ENCODE measurements at regions not wholly inside any gene's neighbourhood (a gene's known extent, or its start where the extent isn't known, plus 50 kb on each side); places are given as distances from the start of the nearest gene placed in this dataset.
"Not testable (repeated sequence)": the region's sequence is repeated elsewhere in the genome, so short reads cannot be mapped to it uniquely, and the experiment has no call there.

GRCh38 chr6:10180138-10181074 is 234.5 kb downstream of the TFAP2A start:
- DNase-seq (ENCODE audit: low read depth in 2 of 2), result no peak

DNA sequence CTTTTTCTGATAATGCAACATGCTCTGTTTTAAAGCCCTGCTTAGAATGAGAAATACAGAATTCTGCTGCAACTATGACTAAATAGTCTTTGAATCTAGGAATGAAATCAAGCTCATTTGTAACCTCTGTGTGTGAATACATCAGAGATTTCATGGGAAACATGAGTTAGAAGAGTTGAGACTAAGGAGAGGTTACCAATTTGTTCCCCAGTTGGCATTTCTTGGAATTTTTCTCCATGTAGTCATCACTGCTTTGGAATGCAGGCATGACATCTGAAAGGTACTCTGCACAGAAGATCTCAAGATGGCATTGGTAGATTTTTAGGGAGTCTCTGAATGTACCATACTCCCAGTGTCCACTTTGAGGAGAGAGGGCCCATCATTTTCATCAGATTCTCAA is 237.2 kb downstream of the TFAP2A start:
- DNase-seq (ENCODE audit: low read depth in 2 of 2), result no peak

- DNase-seq (ENCODE audit: low read depth in 2 of 2), result no peak
These were observed 239.5 kb downstream of the TFAP2A start for GRCh38 chr6:10175362-10175761.

GRCh38 chr6:10174761-10175160 is 240.1 kb downstream of the TFAP2A start:
- no peak for DNase-seq (ENCODE audit: low read depth in 2 of 2)

- no peak for DNase-seq (ENCODE audit: low read depth in 2 of 2)
These were observed 240.8 kb downstream of the TFAP2A start for GRCh38 chr6:10174056-10174455.

DNA sequence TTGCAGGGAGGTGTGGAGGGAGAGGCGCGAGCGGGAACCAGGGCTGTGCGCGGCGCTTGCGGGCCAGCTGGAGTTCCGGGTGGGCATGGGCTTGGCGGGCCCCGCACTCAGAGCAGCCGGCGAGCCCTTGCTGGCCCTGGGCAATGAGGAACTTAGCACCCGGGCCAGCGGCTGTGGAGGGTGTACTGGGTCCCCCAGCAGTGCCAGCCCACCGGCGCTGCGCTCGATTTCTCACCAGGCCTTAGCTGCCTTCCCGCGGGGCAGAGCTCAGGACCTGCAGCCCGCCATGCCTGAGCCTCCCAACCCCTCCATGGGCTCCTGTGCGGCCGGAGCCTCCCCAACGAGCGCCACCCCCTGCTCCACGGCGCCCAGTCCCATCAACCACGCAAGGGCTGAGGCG is 243.2 kb downstream of the TFAP2A start:
- DNase-seq (ENCODE audit: low read depth in 2 of 2), result not testable (repeated sequence)

DNA sequence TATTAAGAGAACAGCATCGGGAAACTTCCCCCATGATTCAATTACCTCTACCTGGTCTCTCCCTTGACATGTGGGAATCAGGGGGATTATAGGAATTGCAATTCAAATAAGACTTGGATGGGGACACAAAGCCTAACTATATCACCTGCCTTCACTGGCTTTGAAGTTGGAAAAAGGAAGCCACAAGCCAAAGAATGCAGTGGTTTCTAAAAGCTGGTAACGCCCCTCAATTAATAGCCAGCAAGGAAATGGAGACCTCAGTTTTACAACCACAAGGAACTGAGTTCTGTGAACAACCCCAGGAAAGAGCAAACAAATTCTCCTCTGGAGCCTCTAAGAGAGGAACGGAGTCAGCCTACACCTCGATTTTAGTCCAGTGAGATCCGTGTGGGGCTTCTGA is 244.1 kb downstream of the TFAP2A start:
- DNase-seq (ENCODE audit: low read depth in 2 of 2), result no peak

DNA sequence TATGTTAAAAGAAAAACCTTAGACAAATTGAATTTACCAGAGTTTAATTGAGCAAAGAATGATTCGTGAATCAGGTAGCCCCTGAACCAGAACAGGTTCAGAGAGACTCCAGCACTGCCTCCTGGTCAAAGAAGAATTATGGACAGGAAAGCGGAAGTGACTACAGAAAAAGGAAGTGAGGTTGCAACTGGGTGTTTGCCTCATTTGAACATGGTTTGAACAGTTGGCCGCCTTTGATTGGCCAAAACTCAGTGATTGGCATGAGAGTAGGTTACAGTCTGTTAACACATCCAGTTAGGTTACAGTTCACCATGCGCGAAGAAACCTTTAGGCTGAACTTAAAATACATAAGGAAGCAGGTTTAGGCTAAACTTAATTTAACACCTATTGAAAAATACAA is 248.8 kb downstream of the TFAP2A start:
- DNase-seq (ENCODE audit: low read depth in 2 of 2), result no peak

DNA sequence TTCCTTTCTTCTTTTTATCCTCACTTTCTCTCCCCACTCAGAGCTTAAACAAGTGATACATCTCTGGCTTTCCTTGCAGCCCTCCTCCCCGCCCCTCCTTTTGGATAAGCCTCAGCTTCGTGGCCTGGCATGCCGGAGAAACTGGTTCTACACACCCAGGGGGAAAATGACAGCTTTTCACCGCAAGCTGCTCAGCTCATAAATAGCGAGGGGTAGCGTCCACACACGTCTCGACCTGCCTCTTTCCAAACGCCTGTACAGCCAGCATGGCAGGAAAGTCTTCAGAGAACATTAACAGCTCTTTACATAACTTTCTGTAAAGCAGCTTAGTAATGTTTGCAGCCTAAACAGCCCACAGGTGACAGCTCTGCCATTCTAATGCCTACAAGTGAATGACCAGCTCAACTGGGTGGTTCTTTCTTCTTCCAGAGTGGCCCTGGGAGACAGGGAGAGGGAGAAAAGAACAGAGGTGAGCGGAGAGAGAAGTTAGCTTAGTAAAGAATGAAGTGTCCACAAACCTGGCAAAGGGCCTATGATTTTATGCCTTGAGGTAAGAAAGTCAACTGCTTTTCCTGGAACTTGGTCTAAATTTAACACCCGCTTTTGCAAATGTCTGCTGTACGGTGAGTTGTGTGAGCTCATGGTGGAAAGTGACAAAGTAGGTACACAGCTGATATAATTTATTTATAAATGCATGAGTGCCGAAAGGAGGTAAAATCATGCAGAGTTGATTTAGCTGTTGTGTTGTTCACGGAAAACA is 251.5 kb downstream of the TFAP2A start:
- no peak for DNase-seq (ENCODE audit: low read depth in 2 of 2)

GRCh38 chr6:10156875-10157274 is 258.0 kb downstream of the TFAP2A start:
- no peak for DNase-seq (ENCODE audit: low read depth in 2 of 2)

DNA sequence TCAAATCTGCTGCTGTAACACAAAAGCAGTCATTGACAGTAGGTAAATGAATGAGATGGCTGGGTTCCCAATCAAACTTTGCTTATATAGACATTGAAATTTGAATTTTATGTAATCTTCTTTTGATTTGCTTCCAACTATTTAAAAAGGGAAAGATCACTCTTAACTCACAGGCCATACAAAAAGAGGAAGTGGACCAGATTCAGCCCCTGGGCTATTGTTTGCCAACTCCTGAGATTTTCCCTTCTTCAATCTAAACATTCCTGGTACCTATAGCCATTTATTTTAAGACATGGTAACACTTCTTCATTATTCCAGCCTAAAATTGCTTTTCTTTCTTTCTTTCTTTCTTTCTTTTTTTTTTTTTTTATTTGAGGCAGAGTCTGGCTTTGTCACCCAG is 260.6 kb downstream of the TFAP2A start:
- DNase-seq (ENCODE audit: low read depth in 2 of 2), result no peak

DNA sequence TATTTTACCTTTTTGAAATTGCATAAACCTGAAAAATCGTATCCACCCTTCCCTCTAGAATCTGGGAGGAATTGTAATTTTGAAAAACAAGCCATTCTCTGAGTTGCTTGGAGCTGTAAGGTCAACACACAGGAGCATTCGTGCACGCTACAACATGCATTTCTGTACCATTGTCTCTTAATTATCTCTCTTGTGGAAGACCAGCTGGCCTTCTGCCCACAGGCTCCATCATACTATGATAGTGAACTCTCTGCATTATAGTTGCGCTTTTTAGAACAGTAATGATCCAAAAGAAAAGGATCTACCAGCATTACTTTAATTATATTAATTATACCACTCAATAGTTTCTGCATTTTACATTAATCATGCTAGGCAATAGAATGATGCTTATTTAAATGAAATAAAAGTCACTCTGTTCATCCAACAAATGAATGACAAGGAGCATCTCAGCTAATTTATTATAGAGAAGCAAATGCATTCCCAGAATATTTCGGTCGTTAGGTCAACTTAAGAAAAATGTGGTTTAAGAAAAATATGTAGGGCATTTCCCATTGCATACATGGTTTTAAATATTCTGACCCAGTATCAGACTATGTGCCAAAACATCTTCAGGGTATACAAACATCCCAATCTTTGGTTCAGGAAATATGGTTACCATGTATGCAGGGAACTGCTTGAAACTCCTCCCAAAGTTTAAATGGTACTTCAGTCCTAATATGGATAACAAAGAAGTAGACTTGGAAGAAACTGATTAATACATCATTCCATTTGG is 263.5 kb downstream of the TFAP2A start:
- DNase-seq (ENCODE audit: low read depth in 2 of 2), result no peak

- DNase-seq (ENCODE audit: low read depth in 2 of 2), result no peak
These were observed 265.3 kb downstream of the TFAP2A start for GRCh38 chr6:10149603-10150002.

DNA sequence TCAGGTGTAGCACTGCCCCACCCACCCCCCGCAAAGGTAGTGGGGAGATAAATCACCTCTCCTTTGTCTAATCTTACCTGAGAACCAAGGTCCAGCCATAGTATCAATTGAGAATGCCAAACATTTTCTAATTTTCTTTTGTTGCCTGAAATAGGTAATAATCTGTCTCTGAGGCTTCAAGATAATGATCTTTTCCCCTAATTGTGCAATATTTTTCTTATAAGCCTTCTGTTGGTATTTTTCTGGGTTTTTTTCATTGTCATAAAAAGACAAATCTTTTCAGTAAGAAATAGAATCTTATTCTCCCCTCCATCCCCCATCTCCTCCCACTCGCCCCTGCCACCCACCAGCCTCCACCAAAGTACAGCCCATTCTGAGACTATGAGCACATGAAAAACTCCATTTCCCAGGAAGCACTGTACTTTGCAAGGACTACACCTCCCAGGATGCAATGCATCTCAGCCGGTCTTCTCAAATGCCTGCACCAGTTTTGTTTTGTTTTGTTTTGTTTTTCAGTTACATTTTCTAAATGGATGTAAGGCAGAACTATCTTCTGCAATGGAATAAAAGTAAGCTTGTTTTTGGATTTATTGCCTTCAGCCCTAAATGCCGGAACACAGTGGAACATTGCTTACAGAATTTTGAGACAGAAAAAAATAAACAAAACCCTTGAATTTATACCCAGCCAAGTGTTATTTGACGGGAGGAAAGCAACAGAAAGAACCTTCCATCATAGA is 268.0 kb downstream of the TFAP2A start:
- DNase-seq (ENCODE audit: low read depth in 2 of 2), result no peak

- DNase-seq (ENCODE audit: low read depth in 2 of 2), result no peak
These were observed 270.1 kb downstream of the TFAP2A start for GRCh38 chr6:10144772-10145171.

DNA sequence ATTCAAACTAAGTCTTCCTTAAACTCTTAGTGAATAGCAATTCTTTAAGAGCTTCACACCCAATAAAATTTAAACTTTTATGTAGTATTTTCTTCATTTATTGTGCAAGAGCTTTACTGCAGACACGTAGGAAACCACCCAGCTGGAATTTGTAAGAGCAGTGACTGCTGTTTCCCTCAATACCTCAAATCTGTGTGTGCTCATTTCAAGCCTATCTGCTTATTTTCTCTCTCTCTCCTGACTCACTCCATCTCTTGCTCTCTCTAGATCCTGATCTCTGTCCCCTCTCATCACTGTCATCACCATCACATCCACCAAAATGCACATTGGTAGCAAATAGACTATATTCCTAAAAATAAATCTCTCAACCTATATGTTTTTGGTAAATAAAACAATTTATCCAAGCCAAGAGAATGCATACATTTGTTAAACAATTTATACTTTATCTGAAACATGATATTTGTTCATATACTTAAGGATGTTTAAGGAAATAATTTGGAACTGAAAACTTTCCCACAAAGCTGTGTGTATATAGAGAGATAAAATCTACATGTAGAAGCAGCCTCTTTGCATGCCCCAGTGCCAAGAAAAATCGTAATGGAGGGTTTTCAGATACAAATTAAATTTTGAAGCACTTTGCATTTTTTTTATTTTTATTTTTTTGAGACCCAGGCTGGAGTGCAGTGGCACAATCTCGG is 273.0 kb downstream of the TFAP2A start:
- DNase-seq (ENCODE audit: low read depth in 2 of 2), result no peak

GRCh38 chr6:10140824-10141223 is 274.1 kb downstream of the TFAP2A start:
- DNase-seq (ENCODE audit: low read depth in 2 of 2), result no peak

GRCh38 chr6:10140136-10140535 is 274.7 kb downstream of the TFAP2A start:
- DNase-seq (ENCODE audit: low read depth in 2 of 2), result no peak

DNA sequence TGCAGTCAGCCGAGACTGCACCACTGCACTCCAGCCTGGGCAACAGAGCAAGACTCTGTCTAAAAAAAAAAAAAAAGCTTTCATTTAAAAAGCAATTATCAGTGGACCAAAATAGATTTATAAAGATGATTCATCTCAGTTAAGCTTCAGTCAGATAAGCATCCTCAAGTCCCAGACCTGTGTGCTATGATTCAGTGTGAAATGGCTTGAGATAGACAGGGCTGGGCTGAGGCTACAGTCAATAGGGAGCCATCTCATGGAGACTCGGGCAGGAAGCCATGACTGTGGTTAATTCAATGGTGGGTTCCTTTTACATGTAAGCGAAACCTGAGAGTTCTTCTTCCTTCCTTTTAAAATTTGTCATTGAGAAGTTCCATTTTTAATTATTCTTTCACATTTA is 276.0 kb downstream of the TFAP2A start:
- DNase-seq (ENCODE audit: low read depth in 2 of 2), result no peak

DNA sequence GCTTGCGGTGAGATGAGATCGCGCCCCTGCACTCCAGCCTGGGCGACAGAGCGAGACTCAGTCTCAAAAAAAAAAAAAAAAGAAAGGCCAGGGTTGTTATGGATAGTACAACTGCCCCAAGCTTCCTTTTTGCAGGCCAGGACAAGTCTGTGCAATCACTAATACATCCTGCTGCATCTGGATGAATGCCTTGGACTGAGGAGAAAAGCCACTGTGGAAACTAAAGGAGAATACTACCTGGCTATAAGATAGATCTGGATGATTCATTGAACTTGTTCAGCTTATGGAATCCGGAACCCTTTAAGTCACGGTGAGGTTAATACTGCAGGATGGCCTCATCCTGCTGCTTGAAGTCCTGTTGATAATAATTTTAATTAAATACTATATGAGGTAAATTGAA is 278.2 kb downstream of the TFAP2A start:
- DNase-seq (ENCODE audit: low read depth in 2 of 2), result no peak

GRCh38 chr6:10134185-10134584 is 280.7 kb downstream of the TFAP2A start:
- not testable (repeated sequence) for DNase-seq (ENCODE audit: low read depth in 2 of 2)

All from dermis microvascular lymphatic vessel endothelial cell (primary cell).